HCT116 (cell line): ENCODE measurements at regions not wholly inside any gene's neighbourhood (a gene's known extent, or its start where the extent isn't known, plus 50 kb on each side); places are given as distances from the start of the nearest gene placed in this dataset.

Source experiments
- CTCF ChIP-seq, 3 experiments: fragments of 200-600 bp in 1 of 3; sonication (generic) in 1 of 3; IDR thresholded peaks in 2 of 3; conservative IDR thresholded peaks in 1 of 3; 2 replicates each; pipeline ENCODE4 v1.5.1; 2012 to 2017; ENCODE audit warnings: low read depth in 2 of 3, low read length in 2 of 3, antibody characterized with exemption in 1 of 3, borderline replicate concordance in 1 of 3, control low read depth in 1 of 3, mild to moderate bottlenecking in 1 of 3, mixed read lengths in 1 of 3, mixed run types in 1 of 3, moderate library complexity in 1 of 3; ENCODE audit not compliant: insufficient read depth in 1 of 3
- ELF1 ChIP-seq: IDR thresholded peaks from 2 replicates; pipeline ENCODE4 v1.6.1; 2012; ENCODE audit warnings: low read depth, borderline replicate concordance
- RAD21 ChIP-seq: IDR thresholded peaks from 2 replicates; pipeline ENCODE4 v1.6.1; 2012; ENCODE audit warnings: low read depth, mild to moderate bottlenecking

DNA sequence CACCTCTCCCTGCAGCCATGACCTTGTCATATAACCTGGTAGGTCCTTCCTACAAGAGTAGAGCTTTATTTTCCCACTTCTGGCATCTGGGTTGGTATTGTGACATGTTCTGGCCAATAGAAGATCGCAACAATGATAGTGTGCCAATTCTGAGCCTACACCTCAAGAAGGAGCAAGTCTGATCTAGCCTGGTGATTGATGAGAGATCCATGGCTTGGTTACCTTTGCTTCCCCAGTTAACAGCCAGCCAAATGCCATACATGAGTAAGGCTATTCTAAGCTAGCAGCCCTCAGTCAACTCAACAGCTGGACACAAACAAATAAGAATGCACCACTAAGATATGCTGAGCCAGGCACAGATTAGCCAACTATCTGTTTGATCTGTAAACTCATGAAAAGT is 226.7 kb downstream of the LMO4 start:
- no peak for TF ChIP-seq RAD21
- no peak for TF ChIP-seq CTCF (IDR thresholded peaks at IDR 0.05 in 2 of 3, conservative IDR thresholded peaks at IDR 0.05 in 1 of 3; ENCODE audit: borderline replicate concordance in 1 of 3, insufficient read depth in 1 of 3, low read depth in 2 of 3, low read length in 2 of 3)
- no peak for TF ChIP-seq ELF1
